ENCODE measurements at regions not wholly inside any gene's neighbourhood (a gene's known extent, or its start where the extent isn't known, plus 50 kb on each side); places are given as distances from the start of the nearest gene placed in this dataset.

- TF ChIP-seq CTCF (IDR thresholded peaks at IDR 0.05) (no peak), POLR2A (IDR thresholded peaks at IDR 0.05) (no peak)
Measured at GRCh38 chr16:64362193-64362592, 759.7 kb downstream of the CDH11 start.
